Colonic mucosa (tissue), 4 donors: ENCODE measurements at regions not wholly inside any gene's neighbourhood (a gene's known extent, or its start where the extent isn't known, plus 50 kb on each side); places are given as distances from the start of the nearest gene placed in this dataset.

Experiments used
- DNase-seq: peaks from one replicate; pipeline ENCODE4 v3.0.0-alpha.2; 2020
- H3K27ac ChIP-seq: fragments of 200-600 bp; one replicate; pipeline ENCODE4 v1.8.0; 2021
- H3K27me3 ChIP-seq: fragments of 200-600 bp; one replicate; pipeline ENCODE4 v1.8.0; 2021
- H3K36me3 ChIP-seq: fragments of 200-600 bp; one replicate; pipeline ENCODE4 v1.8.0; 2021
- H3K4me1 ChIP-seq: fragments of 200-600 bp; one replicate; pipeline ENCODE4 v1.8.0; 2021; ENCODE audit warnings: mild to moderate bottlenecking
- H3K4me3 ChIP-seq: fragments of 200-600 bp; one replicate; pipeline ENCODE4 v1.8.0; 2021
- H3K9ac ChIP-seq, 2 donors: one replicate each; pipeline ENCODE4 v1.7.0; 2013; ENCODE audit warnings: control low read depth in 2 of 2, low read depth in 2 of 2, low read length in 2 of 2
- H3K9me3 ChIP-seq: fragments of 200-600 bp; one replicate; pipeline ENCODE4 v1.8.0; 2021
- intact Hi-C: fragments of 100-400 bp; cut with DNase I; formaldehyde crosslinking; loops from one replicate; pipeline ENCODE4 v1.14.1; 2022
- TF ChIP-seq, protein P1 (sequence below): fragments of 200-600 bp; IDR thresholded peaks from one replicate; pipeline ENCODE4 v1.8.0; 2022; ENCODE audit warnings: antibody characterized with exemption, mild to moderate bottlenecking
- donor health status: healthy.
- donor health status: DM: no; HTN: no; CAD: no.
- donor health status: DM: no; HTN: no; CAD: no.

DNA sequence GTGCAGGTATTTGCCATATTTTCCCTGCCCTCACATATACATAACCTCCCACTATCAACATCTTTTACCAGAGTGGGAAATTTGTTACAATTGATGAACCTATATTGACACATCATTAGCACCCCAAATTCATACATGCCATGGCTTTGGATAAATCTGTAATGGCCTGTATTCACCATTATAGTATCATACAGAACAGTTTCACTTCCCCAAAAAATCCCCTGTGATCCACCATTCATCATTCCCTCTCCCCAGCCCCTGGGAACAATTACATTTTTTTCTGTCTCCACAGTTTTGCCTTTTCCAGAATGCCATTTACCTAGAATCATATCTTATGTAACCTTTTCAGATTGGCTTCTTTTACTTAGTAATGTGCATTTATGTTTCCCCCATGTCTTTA is 494.5 kb downstream of the RNF144A start:
- Histone ChIP-seq H3K9ac (no peak overlapping the region), H3K4me1 (no peaks in the 10 kb centered on the region), H3K27me3 (no peaks in the 10 kb centered on the region), H3K27ac (no peak overlapping the region), H3K4me3 (no peak overlapping the region), H3K9me3 (no peaks in the 10 kb centered on the region), H3K36me3 (no peaks in the 10 kb centered on the region)
- intact Hi-C loops, result no loop called here
- TF ChIP-seq, protein P1, sequence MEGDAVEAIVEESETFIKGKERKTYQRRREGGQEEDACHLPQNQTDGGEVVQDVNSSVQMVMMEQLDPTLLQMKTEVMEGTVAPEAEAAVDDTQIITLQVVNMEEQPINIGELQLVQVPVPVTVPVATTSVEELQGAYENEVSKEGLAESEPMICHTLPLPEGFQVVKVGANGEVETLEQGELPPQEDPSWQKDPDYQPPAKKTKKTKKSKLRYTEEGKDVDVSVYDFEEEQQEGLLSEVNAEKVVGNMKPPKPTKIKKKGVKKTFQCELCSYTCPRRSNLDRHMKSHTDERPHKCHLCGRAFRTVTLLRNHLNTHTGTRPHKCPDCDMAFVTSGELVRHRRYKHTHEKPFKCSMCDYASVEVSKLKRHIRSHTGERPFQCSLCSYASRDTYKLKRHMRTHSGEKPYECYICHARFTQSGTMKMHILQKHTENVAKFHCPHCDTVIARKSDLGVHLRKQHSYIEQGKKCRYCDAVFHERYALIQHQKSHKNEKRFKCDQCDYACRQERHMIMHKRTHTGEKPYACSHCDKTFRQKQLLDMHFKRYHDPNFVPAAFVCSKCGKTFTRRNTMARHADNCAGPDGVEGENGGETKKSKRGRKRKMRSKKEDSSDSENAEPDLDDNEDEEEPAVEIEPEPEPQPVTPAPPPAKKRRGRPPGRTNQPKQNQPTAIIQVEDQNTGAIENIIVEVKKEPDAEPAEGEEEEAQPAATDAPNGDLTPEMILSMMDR, result no peak
- no peak for DNase-seq

DNA sequence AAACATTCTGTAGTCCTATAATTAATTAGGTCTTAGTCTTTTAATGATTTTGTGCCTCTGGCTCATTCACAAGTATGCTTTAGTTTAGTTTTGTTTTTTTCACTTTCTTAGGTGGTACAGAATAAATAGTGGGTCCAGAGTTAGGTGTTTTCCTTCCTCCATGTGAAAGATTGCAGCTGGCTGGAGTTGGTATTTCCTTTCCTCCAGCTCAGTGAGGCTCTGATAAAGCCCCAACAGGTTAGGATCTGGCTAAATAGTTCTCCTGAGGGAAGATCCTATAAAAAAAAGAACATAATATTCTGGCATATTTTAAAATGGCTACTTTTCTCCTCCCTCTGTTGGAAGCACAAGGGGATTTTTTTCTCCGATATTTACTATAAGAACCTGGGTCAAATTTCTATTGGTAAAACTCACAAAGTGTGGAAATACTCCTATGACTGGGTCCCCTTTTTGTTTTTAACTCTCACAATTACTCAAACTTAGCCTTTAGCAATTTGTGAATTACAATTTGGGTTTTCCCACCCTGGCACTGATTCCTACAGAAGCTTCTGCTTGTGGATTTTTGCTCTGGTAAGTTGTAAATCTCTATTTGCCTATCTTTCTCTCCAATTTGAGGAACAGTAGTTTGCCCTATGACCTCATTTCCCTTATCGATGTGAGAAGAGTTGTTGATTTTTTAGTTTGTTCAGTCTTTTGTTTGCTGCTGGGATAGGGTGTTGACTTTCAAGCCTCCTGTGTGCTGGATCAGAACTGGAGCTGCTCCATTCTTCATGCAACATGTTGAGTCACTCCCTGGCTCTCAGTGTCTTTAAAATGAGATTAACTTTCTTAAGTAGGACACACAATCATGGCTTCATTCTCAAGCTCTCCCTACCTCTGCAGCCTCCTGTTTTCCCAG is 500.9 kb downstream of the RNF144A start:
- no peak overlapping the region for H3K4me3 ChIP-seq
- no peak overlapping the region for H3K27ac ChIP-seq
- no peak for DNase-seq
- H3K4me1 ChIP-seq, result no peaks in the 10 kb centered on the region
- H3K27me3 ChIP-seq, result no peaks in the 10 kb centered on the region
- H3K9me3 ChIP-seq, result no peaks in the 10 kb centered on the region
- TF ChIP-seq, protein P1, result no peak
- H3K36me3 ChIP-seq, result no peaks in the 10 kb centered on the region
- no peak overlapping the region for H3K9ac ChIP-seq
- intact Hi-C loops, result no loop called here

DNA sequence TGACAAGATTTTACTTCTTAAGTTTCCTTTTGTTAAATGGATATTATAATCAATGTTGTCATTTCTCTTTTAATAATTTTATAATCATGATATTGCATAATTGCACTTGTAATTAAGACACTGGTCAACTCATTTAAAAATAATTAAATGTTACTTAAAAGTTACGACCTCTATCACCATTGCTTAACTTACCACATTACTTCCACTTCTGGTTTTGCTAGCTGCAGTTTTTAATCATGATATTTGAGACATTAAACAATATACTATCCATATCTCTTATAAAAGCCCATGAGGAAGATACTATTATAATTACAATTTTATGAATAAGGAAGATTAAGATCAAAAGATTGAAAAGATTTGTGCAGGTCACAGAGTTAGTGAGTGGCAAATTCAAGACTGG is 502.0 kb downstream of the RNF144A start:
- Histone ChIP-seq H3K4me3 (no peak overlapping the region), H3K36me3 (no peaks in the 10 kb centered on the region), H3K27ac (no peak overlapping the region), H3K4me1 (no peaks in the 10 kb centered on the region), H3K9ac (no peak overlapping the region), H3K9me3 (no peaks in the 10 kb centered on the region), H3K27me3 (no peaks in the 10 kb centered on the region)
- intact Hi-C loops, result no loop called here
- DNase-seq, result no peak
- TF ChIP-seq, protein P1, result no peak

DNA sequence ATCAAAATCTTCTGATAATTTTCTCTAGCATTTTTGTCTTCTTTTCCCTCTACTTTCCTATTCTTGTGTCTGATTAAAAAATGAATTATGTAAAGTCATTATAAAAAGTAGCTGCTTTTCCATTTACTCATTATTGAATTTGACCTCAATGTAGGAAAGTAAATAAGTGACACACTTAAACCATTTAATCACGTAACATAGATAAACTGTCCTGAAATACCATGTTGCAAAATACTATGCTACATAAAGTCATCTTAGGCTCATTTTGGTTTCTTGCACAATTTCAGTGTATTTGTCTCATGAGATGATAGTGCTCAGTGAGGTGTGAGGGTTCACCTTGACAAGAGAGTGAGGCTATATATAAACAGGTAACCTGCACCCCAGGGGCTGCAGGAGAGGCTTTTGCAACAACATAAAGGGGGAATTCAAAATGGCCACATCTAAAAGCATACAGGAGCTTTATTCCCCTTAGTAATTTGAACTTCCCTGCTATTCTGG is 502.7 kb downstream of the RNF144A start:
- H3K27ac ChIP-seq, result no peak overlapping the region
- H3K27me3 ChIP-seq, result no peaks in the 10 kb centered on the region
- no peak for DNase-seq
- TF ChIP-seq, protein P1, result no peak
- intact Hi-C loops, result loop anchor here (10.0 kb wide), 1 partner anchor 1335 kb away; no protein-coding TSS in a partner anchor
- H3K4me3 ChIP-seq, result no peak overlapping the region
- H3K36me3 ChIP-seq, result no peaks in the 10 kb centered on the region
- H3K4me1 ChIP-seq, result no peaks in the 10 kb centered on the region
- H3K9me3 ChIP-seq, result no peaks in the 10 kb centered on the region
- H3K9ac ChIP-seq, result no peak overlapping the region

DNA sequence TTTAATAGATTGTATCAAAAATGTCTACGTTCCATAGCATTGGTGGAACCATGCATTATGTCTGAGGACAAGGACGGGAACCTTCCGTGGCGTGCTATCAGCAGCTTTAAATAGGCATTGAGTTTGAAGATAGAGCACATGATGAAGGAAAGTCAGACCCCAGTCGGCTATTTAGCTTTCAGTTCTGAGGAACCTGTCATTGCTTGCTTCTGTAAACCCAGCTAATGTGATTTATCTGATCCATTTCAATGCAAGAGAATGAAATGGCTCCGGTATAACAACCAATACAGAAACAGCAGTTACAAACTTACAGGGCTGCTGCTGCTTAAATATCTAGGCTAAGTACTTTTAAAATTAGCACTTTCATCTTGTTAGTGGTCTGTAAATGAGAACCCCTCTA is 503.3 kb downstream of the RNF144A start:
- H3K36me3 ChIP-seq, result no peaks in the 10 kb centered on the region
- DNase-seq, result no peak
- H3K9ac ChIP-seq, result no peak overlapping the region
- no peak overlapping the region for H3K4me3 ChIP-seq
- no peaks in the 10 kb centered on the region for H3K27me3 ChIP-seq
- no peaks in the 10 kb centered on the region for H3K9me3 ChIP-seq
- intact Hi-C loops, result loop anchor here (10.0 kb wide), 1 partner anchor 1334 kb away; no protein-coding TSS in a partner anchor
- TF ChIP-seq, protein P1, result no peak
- no peak overlapping the region for H3K27ac ChIP-seq
- H3K4me1 ChIP-seq, result no peaks in the 10 kb centered on the region
